ENCODE measurements at regions not wholly inside any gene's neighbourhood (a gene's known extent, or its start where the extent isn't known, plus 50 kb on each side); places are given as distances from the start of the nearest gene placed in this dataset.

GRCh38 chr2:145207884-145208283, 688.0 kb upstream of the ZEB2 start:
- no TSS peak for BruUV-seq (replicated peaks)
- no peak for DNase-seq (ENCODE audit: low spot score)
- no peak overlapping the region for H3K27ac ChIP-seq (ENCODE audit: low read depth, low read length, poor library complexity, severe bottlenecking)
- intact Hi-C loops (cut with micrococcal nuclease; ENCODE audit: unreplicated experiment): no loop called here
- TF ChIP-seq, protein P1, sequence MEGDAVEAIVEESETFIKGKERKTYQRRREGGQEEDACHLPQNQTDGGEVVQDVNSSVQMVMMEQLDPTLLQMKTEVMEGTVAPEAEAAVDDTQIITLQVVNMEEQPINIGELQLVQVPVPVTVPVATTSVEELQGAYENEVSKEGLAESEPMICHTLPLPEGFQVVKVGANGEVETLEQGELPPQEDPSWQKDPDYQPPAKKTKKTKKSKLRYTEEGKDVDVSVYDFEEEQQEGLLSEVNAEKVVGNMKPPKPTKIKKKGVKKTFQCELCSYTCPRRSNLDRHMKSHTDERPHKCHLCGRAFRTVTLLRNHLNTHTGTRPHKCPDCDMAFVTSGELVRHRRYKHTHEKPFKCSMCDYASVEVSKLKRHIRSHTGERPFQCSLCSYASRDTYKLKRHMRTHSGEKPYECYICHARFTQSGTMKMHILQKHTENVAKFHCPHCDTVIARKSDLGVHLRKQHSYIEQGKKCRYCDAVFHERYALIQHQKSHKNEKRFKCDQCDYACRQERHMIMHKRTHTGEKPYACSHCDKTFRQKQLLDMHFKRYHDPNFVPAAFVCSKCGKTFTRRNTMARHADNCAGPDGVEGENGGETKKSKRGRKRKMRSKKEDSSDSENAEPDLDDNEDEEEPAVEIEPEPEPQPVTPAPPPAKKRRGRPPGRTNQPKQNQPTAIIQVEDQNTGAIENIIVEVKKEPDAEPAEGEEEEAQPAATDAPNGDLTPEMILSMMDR (conservative IDR thresholded peaks at IDR 0.05; ENCODE audit: low read depth, low read length): no peak
- no peak for TF ChIP-seq EZH2 (IDR thresholded peaks at IDR 0.05; ENCODE audit: borderline replicate concordance, low read depth, low read length, poor library complexity, severe bottlenecking)
- H3K9me3 ChIP-seq (ENCODE audit: low read depth, low read length, poor library complexity, severe bottlenecking): no peaks in the 10 kb centered on the region
- CTCF ChIA-PET: no interaction called here
- POLR2A ChIA-PET (ENCODE audit: low non-redundant PET): no interaction called here
- H3K4me1 ChIP-seq (ENCODE audit: insufficient read depth, low read length, poor library complexity, severe bottlenecking): no peaks in the 10 kb centered on the region
- no peaks in the 10 kb centered on the region for H3K36me3 ChIP-seq (ENCODE audit: insufficient read depth, low read length, poor library complexity, severe bottlenecking)
- H3K4me3 ChIP-seq (ENCODE audit: low read depth, low read length, poor library complexity, severe bottlenecking): no peak overlapping the region
- no peaks in the 10 kb centered on the region for H3K27me3 ChIP-seq (replicated peaks; ENCODE audit: insufficient read depth, low read depth, low read length, poor library complexity)

DNA sequence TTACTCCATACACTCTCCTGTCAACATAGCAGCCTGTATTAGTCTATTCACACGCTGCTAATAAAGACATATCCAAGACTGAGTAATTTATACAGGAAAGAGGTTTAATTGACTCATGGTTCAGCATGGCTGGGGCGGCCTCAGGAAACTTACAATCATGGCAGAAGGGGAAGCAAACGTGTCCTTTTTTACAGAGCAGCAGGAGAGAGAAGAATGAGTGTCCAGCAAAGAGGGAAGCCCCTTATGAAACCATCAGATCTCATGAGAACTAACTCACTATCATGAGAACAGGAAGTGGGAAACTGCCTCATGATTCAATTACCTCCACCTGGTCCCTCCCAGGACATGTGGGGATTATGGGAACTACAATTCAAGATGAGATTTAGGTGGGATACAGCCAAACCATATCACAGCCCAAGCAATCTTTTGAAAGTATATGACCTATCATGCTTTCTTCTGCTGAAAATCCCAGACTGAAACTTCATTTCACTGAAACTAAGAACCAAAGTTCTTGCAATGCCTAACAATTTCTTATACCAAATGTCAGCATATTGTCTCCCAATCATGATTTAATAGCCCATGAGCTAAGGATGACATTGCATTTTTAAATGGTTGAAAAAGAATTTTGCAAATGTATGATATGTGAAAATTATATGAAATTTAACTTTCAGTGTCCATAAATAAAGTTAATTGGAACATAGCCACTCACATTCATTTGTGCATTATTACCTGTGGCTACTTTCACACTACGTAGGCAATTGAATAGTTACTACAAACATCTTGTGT, 686.8 kb upstream of the ZEB2 start:
- no peak for DNase-seq (ENCODE audit: low spot score)
- no peak for TF ChIP-seq EZH2 (IDR thresholded peaks at IDR 0.05; ENCODE audit: borderline replicate concordance, low read depth, low read length, poor library complexity, severe bottlenecking)
- TF ChIP-seq, protein P1 (conservative IDR thresholded peaks at IDR 0.05; ENCODE audit: low read depth, low read length): no peak
- H3K9me3 ChIP-seq (ENCODE audit: low read depth, low read length, poor library complexity, severe bottlenecking): no peaks in the 10 kb centered on the region
- no peaks in the 10 kb centered on the region for H3K27me3 ChIP-seq (replicated peaks; ENCODE audit: insufficient read depth, low read depth, low read length, poor library complexity)
- intact Hi-C loops (cut with micrococcal nuclease; ENCODE audit: unreplicated experiment): no loop called here
- no peak overlapping the region for H3K27ac ChIP-seq (ENCODE audit: low read depth, low read length, poor library complexity, severe bottlenecking)
- ChIA-PET CTCF (no interaction called here), POLR2A (ENCODE audit: low non-redundant PET) (no interaction called here)
- H3K36me3 ChIP-seq (ENCODE audit: insufficient read depth, low read length, poor library complexity, severe bottlenecking): no peaks in the 10 kb centered on the region
- no peak overlapping the region for H3K4me3 ChIP-seq (ENCODE audit: low read depth, low read length, poor library complexity, severe bottlenecking)
- BruUV-seq (replicated peaks): no TSS peak
- no peaks in the 10 kb centered on the region for H3K4me1 ChIP-seq (ENCODE audit: insufficient read depth, low read length, poor library complexity, severe bottlenecking)

- no peaks in the 10 kb centered on the region for H3K36me3 ChIP-seq (ENCODE audit: insufficient read depth, low read length, poor library complexity, severe bottlenecking)
- no peaks in the 10 kb centered on the region for H3K27me3 ChIP-seq (replicated peaks; ENCODE audit: insufficient read depth, low read depth, low read length, poor library complexity)
- intact Hi-C loops (cut with micrococcal nuclease; ENCODE audit: unreplicated experiment): no loop called here
- no peak for DNase-seq (ENCODE audit: low spot score)
- no peak overlapping the region for H3K27ac ChIP-seq (ENCODE audit: low read depth, low read length, poor library complexity, severe bottlenecking)
- ChIA-PET CTCF (no interaction called here), POLR2A (ENCODE audit: low non-redundant PET) (no interaction called here)
- no peak overlapping the region for H3K4me3 ChIP-seq (ENCODE audit: low read depth, low read length, poor library complexity, severe bottlenecking)
- BruUV-seq (replicated peaks): no TSS peak
- H3K9me3 ChIP-seq (ENCODE audit: low read depth, low read length, poor library complexity, severe bottlenecking): no peaks in the 10 kb centered on the region
- no peak for TF ChIP-seq EZH2 (IDR thresholded peaks at IDR 0.05; ENCODE audit: borderline replicate concordance, low read depth, low read length, poor library complexity, severe bottlenecking)
- TF ChIP-seq, protein P1 (conservative IDR thresholded peaks at IDR 0.05; ENCODE audit: low read depth, low read length): no peak
- no peaks in the 10 kb centered on the region for H3K4me1 ChIP-seq (ENCODE audit: insufficient read depth, low read length, poor library complexity, severe bottlenecking)
These were observed 684.0 kb upstream of the ZEB2 start for GRCh38 chr2:145203891-145204290.
